ENCODE measurements at regions not wholly inside any gene's neighbourhood (a gene's known extent, or its start where the extent isn't known, plus 50 kb on each side); places are given as distances from the start of the nearest gene placed in this dataset.
"Not testable (repeated sequence)": the region's sequence is repeated elsewhere in the genome, so short reads cannot be mapped to it uniquely, and the experiment has no call there.

DNA sequence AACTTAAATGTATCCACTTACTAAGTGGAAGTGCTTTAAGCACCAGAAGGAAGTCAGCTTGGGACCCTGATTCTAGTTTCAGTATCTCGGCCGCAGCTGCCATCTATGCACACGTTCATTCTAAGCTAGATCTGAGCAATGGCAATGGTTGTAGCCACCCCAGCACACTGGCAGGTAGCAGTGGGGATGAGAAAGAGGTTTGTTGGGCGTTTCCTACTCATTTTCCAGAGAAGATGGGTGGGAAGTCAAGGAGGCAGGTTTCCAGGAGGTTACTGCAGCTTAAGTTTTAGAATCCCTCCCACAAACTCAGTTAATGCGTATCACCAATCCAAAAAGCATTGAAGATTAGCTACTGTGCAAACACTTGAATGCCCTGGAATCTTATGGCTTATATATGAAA lies 114.2 kb upstream of the TSC22D1 start:
- DNase-seq (ENCODE audit: low spot score): no peak
- intact Hi-C loops (cut with DNase I): no loop called here

DNA sequence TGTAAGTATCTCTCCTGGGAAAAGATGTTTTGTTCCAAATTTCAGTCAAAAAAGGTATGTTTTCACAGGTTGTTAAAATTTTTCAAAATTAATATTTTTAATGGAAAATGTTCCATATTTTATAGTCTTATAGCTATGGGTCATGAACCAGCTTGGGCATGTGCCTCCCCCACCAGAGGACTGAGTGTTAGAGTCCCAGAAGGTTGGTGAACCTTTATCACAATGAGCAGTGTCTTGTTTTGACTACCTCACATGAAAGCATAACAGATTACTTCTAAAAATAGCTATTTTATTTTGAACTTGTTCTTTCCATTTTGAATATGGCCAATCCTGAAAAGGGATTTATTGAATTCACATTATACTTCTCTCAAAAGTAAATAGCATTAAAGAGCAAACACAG lies 112.5 kb upstream of the TSC22D1 start:
- intact Hi-C loops (cut with DNase I): no loop called here
- no peak for DNase-seq (ENCODE audit: low spot score)

DNA sequence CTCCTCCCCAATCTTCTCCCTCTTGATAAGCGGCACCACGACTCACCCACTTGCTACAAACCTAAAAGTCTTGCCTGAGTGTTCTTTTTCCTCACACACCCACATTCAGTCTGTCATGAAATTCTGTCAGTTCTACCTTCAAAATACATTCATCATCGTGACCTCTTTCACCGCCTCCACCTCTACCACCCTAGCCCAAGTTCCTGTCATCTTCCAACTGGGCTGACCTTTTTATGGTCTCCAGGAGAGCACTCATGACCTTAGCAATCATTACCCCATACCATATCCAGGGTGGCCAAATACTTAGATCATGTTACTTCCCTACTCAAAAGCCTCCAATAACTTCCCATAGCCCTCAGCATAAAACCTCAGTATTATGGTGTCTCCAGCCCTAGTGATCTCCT lies 110.4 kb upstream of the TSC22D1 start:
- DNase-seq (ENCODE audit: low spot score): no peak
- intact Hi-C loops (cut with DNase I): no loop called here

DNA sequence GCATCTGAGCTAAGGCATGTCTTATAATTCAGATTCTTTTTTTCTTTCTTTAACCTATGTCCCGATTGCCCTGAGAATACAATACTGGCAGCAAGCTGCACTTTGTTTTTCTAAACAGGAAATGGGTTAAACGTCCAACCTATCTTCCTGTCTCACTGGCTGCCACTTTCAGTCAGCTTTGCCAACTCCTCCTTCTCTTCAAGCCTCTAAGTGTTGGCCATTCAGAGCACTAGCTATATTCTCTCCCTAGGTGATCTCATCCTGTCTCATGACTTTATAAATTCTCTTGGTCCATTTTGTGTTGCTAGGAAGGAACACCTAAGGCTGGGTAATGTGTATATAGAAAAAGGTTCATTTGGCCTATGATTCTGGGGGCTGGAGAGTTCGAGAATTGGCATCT lies 109.5 kb upstream of the TSC22D1 start:
- DNase-seq (ENCODE audit: low spot score): no peak
- intact Hi-C loops (cut with DNase I): no loop called here

DNA sequence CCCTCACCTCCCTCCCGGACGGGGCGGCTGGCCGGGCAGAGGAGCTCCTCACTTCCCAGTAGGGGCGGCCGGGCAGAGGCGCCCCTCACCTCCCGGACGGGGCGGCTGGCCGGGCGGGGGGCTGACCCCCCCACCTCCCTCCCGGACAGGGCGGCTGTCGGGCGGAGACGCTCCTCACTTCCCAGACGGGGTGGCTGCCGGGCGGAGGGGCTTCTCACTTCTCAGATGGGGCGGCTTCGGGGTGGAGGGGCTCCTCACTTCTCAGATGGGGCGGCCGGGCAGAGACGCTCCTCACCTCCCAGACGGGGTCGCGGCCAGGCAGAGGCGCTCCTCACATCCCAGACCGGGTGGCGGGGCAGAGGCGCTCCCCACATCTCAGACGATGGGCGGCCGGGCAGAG lies 106.3 kb upstream of the TSC22D1 start:
- DNase-seq (ENCODE audit: low spot score); intact Hi-C loops (cut with DNase I): not testable (repeated sequence)

- DNase-seq (ENCODE audit: low spot score): no peak
- intact Hi-C loops (cut with DNase I): no loop called here
These were observed 104.7 kb upstream of the TSC22D1 start for GRCh38 chr13:44680746-44681355.

- intact Hi-C loops (cut with DNase I): no loop called here
- DNase-seq (ENCODE audit: low spot score): no peak
These were observed 103.5 kb upstream of the TSC22D1 start for GRCh38 chr13:44679597-44679996.

DNA sequence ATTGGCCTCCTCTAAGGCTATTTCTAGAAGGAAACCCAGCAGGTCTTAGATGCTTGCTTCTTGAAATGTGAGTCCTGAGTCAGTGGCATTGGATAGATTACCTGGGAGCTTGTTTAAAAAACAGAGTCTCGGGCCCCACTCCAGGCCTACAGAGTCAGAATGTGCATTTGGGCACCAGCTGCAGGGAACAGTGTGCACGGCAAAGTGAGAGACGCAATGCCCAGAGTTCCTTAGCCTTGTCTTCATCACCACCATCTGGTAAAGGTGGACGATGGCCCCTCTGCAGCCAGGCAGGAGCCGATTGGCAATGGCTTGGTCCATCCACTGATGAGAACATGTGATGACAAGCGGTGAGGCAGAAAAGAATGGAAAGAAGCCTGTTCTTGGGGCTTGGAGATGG lies 102.1 kb upstream of the TSC22D1 start:
- intact Hi-C loops (cut with DNase I): no loop called here
- DNase-seq (ENCODE audit: low spot score): no peak

DNA sequence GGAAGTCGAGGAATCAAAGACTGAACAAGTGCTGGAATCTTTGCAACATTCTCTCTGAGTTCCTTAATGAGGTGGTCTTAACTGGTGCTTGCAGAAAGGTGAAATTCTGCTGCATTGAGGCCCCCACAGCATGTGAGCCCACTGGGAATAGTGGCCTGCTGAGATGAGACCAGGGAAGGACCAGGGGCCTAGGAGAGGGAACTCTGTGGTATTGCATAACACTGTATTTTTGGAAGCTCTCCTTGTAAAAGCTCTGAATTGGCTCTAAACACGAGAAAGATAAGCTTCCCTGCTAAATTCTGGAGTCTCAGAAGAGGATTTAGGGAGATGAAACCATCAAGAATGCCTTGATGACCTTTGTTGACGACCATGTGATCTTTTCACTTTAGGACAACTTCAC lies 100.4 kb upstream of the TSC22D1 start:
- no peak for DNase-seq (ENCODE audit: low spot score)
- intact Hi-C loops (cut with DNase I): no loop called here

DNA sequence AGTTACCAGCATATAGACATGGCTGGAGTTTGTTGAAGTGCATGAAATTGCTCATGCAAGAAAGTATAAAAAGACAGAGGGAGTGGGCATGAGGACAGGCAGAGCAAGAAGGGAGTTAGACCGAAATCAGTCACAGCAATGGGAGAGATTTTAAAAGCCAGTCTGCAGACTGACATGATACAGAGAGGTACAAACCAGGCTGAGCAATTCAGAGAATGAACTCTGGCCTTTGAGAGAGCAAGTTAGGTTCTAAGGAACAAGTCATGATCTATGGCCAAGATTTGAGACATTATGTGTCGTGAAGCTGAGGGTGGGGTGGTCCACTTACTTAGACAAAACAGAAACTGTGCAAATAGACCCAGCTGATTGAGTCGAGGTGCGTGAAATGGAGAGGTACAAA lies 93.4 kb upstream of the TSC22D1 start:
- intact Hi-C loops (cut with DNase I): no loop called here
- DNase-seq (ENCODE audit: low spot score): no peak

DNA sequence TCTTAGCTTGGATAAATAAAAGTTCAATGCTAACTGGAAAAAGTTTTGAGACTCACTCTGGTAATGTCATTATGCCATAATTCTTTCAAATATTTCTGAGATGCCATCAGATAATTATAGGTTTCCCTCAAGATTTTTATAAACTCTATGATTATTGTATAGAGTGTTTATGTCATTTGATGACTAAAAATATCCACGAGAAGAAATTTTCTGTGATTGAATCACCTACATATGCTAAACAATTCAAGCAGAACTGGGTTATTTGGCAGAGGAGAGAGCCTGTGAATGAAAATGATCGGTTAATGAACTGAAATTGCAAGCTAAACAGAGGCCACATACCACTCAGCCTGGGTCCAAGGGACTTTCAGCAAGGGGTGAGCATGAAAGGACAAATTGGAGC lies 92.6 kb upstream of the TSC22D1 start:
- intact Hi-C loops (cut with DNase I): no loop called here
- DNase-seq (ENCODE audit: low spot score): no peak

DNA sequence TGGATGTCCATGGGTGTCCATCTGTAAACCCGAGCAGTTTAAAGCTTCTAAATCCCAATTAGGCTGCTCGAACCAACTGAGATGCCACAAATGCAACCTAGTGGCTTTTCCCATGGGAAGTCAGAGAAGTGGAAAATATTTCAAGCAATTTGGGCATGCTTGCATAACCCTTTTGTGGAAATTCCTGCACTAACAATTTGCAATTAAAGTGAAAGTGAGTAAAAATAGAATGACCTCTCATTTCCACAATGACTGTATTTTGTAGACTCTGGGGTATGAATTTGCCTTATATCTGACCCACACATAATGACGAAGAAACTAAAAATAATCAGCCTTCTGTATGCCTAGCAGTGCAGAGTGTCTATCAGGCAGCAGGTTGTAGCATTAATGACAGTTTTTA lies 91.8 kb upstream of the TSC22D1 start:
- DNase-seq (ENCODE audit: low spot score): no peak
- intact Hi-C loops (cut with DNase I): no loop called here

GRCh38 chr13:44666538-44666937 lies 90.4 kb upstream of the TSC22D1 start:
- DNase-seq (ENCODE audit: low spot score): not testable (repeated sequence)

DNA sequence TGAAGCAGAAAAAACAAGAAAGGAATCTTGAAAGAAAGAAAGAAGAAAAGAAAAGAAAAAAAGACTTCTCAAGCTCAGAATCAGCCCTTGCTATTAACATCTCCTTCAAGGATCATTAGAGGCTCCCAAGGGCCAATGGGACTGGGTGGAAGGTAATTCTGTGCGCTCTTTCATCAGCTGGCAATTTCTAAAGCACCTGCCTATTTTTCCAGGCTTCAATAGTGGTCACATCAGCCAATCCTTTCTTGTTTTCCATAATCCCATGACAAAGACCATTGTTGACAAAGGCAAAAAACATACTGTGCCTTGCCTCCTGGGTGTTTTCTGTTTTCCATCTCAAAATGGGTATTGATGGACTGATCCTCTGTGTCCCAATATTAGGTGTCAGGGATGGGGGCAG lies 88.2 kb upstream of the TSC22D1 start:
- no peak for DNase-seq (ENCODE audit: low spot score)
- intact Hi-C loops (cut with DNase I): no loop called here

More at GRCh38 chr13:44666538-44666937, 90.4 kb upstream of the TSC22D1 start:
- intact Hi-C loops (cut with DNase I): not testable (repeated sequence)

DNA sequence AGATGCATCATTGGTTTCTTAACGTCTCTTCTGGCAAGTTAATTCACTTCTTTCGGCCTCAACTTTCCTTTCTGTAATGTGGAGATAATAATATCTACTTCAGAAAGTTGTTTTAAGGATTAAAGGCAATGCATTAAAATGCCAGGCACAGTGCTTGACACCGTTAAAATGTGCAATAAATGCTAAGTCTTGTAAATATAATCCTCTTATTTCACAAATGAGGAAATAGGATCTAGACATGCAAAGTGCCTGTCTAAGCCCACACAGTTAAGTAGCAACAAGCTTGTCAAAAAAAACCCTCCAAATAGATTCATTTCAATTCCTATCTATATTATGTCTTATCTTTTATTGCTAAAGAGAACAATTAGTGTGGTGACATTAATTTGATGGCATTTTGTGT lies 86.4 kb upstream of the TSC22D1 start:
- intact Hi-C loops (cut with DNase I): no loop called here
- DNase-seq (ENCODE audit: low spot score): no peak

GRCh38 chr13:44661936-44662335 lies 85.8 kb upstream of the TSC22D1 start:
- no peak for DNase-seq (ENCODE audit: low spot score)
- intact Hi-C loops (cut with DNase I): no loop called here

GRCh38 chr13:44660050-44660449 lies 83.9 kb upstream of the TSC22D1 start:
- no peak for DNase-seq (ENCODE audit: low spot score)
- intact Hi-C loops (cut with DNase I): no loop called here

GRCh38 chr13:44652962-44653660 lies 77.0 kb upstream of the TSC22D1 start:
- intact Hi-C loops (cut with DNase I): no loop called here
- no peak for DNase-seq (ENCODE audit: low spot score)

DNA sequence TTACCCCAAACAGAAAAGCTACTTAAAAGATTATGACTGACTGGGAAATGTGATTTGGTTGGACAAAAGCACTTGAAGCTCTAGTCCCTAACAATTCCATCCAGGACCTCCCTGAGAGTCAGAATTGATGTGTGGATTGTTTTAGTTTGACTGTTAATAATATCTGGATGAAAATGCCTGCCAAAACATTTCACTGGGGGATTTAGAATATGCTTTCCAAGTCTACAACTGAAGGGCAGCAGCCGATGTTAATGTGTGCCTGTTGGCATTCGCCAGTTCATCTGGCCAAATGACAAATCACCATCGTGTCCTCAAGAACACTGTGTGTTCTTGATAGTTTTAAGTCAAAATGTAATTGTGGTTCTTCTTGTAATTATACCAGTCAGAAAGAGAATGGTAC lies 76.0 kb upstream of the TSC22D1 start:
- intact Hi-C loops (cut with DNase I): no loop called here
- DNase-seq (ENCODE audit: low spot score): no peak

- intact Hi-C loops (cut with DNase I): no loop called here
- DNase-seq (ENCODE audit: low spot score): no peak
These were observed 75.6 kb upstream of the TSC22D1 start for GRCh38 chr13:44651724-44652123.

DNA sequence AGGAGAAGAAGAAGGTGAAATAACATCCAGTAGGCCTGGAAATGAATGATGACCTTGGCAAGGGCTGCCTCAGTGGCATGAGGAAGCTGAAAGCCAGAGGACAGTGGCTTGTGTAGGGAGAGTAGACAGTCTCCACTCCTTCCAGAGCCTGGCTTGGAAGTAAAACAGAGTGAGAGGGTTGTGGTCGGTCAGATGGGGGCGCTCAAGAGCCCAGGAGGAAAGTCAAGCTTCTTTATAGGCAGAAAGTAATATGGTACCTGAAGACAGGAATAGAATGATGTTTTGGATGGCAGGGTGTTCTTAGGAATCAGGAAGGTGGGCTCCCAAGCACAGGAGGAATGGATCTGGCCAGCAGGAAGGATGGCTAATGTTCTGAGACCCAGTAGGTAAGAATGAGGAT lies 75.1 kb upstream of the TSC22D1 start:
- DNase-seq (ENCODE audit: low spot score): no peak
- intact Hi-C loops (cut with DNase I): no loop called here

GRCh38 chr13:44649834-44650233 lies 73.7 kb upstream of the TSC22D1 start:
- intact Hi-C loops (cut with DNase I): no loop called here
- no peak for DNase-seq (ENCODE audit: low spot score)
